ENCODE measurements at regions not wholly inside any gene's neighbourhood (a gene's known extent, or its start where the extent isn't known, plus 50 kb on each side); places are given as distances from the start of the nearest gene placed in this dataset.

GRCh38 chr4:8796096-8796495, 75.5 kb downstream of the HMX1 start:
- no peak for DNase-seq

- peak; percentile 56 for DNase-seq
Measured at GRCh38 chr4:8795140-8795539, 76.5 kb downstream of the HMX1 start.

GRCh38 chr4:8794491-8794890, 77.1 kb downstream of the HMX1 start:
- DNase-seq, result no peak

GRCh38 chr4:8793571-8794160, 78.0 kb downstream of the HMX1 start:
- no peak for DNase-seq

- DNase-seq, result no peak
Measured at GRCh38 chr4:8792491-8792890, 79.1 kb downstream of the HMX1 start.

- DNase-seq, result no peak
Measured at GRCh38 chr4:8791609-8792008, 80.0 kb downstream of the HMX1 start.

DNA sequence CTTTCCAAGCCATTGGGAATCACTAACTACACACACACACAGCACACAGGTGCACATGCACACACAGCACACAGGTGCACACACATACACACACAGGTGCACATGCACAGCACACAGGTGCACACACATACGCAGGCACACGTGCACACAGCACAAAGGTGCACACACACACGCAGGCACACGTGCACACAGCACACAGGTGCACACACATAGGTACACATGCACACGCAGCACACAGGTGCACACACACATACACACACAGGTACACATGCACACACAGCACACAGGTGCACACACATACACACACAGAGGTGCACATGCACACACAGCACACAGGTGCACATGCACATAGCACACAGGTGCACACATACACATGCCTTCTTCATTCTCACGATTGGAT, 80.9 kb downstream of the HMX1 start:
- DNase-seq, result no peak

DNA sequence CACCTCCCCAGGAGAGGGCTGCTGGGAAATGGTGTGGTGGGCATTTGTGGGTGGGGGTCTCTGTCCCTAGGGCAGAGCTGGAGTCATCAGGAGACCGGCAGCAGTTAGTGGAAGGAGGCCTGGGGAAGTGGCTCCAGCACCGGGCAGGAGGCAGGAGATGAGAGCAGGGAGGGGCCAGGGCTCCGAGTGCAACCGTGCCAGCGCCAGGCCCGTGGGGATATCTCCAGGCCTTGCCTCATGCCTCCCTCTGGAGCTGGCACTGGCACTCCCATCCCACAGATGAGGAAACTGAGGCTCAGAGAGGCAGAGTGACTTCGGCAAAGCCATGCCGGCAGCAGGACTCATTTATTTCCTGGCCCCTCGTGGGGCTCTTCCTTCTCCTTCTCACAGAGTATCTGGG, 83.5 kb downstream of the HMX1 start:
- no peak for DNase-seq

DNA sequence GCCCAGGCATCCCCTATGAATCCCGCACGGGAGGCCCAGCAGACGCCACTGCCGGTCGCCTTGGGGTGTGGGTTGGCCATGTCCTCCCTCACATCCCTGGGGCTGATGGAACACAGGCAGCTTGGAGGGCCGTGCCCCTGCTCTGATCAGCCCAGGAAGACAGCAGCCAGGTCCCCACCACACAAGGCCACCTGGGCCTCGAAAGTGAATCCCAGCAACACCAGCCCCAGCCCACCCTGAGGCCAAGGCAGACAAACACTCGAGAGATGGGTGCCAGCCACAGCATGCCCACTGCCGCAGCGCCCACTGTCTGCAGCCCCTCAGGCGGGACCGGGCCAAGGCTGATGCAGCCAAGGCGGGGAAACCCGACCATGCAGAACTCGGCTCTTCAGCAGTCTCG, 85.5 kb downstream of the HMX1 start:
- no peak for DNase-seq

- DNase-seq, result no peak
Measured at GRCh38 chr4:8785656-8786142, 85.9 kb downstream of the HMX1 start.

- no peak for DNase-seq
Measured at GRCh38 chr4:8783736-8784135, 87.9 kb downstream of the HMX1 start.

- no peak for DNase-seq
Measured at GRCh38 chr4:8782135-8782534, 89.5 kb downstream of the HMX1 start.

DNA sequence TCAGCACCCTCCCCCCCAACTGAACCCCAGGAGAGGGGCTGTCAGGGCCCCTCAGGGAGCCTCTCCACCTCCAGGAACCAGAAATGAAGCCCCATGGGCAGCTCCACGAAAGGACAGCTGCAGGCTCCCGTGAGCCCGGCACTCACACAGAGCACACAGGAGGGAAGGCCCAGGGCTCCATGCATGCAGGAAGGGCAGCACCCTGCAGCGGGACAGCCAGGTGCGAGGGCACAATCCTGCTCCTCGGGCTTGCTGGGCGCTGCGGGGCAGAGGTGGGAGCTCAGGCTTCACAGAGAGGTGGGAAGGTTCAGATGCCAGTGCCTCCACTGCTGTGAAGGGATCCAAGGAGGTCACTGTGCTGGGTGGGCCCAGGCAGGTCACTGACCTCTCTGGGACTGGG, 90.0 kb downstream of the HMX1 start:
- DNase-seq, result no peak

DNA sequence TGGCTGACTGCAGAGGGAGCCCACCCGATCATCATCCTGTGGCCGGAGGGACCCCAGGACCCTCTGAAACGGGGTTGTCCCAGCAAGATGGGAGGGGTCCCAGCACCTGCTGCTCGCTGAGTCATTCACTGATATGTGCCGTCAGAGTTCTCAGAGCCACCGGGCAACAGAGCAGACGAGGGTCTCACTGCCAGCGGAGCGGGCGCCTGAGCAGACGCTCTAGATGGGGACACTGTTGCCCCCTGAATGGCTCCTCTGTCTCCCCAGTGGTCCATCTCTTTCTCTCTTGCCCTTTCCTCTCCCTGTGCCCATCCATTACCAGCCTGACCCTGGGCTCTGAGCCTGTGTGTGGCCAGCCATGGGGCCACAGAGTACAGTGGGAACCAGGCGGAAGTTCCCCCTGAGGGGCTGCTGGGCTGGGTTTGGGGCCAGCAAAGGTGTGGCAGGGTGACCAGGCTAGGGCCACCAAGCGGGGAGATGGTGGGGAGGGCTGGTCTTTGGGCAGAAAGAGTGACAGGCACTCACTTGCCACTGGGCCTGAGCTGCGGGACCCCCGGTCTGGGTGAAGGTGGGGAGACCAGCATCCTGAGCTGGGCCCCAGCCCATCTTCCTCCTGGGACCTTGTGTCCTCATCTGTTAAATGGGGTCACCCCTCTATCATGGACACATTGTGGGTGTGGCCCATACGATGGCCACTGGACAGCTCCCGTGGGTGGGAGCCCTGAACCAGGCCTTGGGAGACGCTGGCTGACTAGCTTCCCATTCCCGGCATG, 90.9 kb downstream of the HMX1 start:
- DNase-seq, result no peak

GRCh38 chr4:8780086-8780485, 91.6 kb downstream of the HMX1 start:
- no peak for DNase-seq

DNA sequence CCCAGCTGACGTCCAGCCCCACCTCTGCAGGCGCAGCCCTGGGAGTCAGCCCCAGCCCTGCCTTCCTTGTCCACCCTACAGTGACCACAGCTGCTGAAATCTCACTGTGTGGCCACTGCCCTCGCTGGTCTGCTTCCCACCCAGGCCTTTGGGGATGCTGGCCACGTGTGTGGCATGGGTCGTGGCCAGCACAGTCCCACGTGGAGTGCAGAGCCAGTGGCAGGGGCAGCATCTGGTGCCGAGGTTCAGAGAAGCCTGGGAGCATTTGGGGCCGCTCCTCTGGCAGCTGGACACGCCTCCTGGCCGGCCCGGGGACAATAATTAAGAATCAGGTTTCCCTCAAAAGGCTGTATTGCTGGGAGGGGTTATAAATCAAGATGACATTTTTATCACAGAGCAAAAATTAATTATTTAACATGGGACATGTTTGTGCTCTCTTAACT, 92.1 kb downstream of the HMX1 start:
- DNase-seq, result no peak

DNA sequence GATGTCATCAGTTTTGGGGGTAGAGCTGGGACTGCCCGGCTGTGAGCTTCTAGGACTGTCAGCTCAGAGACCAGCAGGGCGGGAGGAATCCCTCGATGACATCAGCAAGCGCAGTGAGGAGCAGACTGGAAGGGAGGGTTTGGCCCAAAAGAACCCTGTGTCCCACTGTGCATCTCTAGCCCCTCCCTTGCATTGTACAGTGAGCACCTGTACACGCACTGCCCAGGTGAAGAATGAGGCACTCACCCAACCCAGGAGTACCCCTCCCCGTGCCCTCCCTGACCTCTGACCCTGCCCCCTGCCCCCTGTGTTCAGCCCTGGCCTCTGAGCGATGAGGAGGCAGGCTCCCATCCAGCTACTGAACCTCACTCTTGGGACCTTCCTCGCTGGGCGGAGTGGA, 92.9 kb downstream of the HMX1 start:
- DNase-seq, result no peak

GRCh38 chr4:8778291-8778690, 93.3 kb downstream of the HMX1 start:
- DNase-seq, result no peak

- no peak for DNase-seq
Measured at GRCh38 chr4:8777320-8778196, 94.1 kb downstream of the HMX1 start.

GRCh38 chr4:8776366-8776765, 95.3 kb downstream of the HMX1 start:
- DNase-seq, result no peak

GRCh38 chr4:8775751-8776355, 95.8 kb downstream of the HMX1 start:
- no peak for DNase-seq

GRCh38 chr4:8775121-8775520, 96.5 kb downstream of the HMX1 start:
- DNase-seq, result no peak

DNA sequence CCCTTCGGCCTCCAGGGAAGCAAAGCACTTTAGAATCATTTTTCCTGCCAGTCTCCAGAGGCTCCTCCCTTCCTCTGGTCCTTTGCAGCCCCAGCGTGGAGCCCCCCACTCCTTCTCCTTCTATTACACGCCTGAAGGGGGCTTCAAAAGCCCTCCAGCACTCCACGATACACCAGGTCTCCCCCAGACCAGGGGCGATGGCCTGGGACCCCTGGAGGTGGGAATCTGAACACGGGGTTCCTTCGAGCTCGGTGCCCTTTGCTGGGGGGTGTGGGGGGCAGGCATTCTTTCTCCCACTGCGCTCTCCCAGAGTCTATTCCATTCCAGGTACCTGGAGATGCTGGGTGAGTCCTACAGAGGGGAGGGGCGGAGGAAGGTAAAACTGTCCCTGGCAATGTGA, 97.6 kb downstream of the HMX1 start:
- DNase-seq, result peak; percentile 15
